ENCODE measurements at regions not wholly inside any gene's neighbourhood (a gene's known extent, or its start where the extent isn't known, plus 50 kb on each side); places are given as distances from the start of the nearest gene placed in this dataset.
A peak's percentile ranks its signal among the peaks of the same experiment; 100 is the strongest.

DNA sequence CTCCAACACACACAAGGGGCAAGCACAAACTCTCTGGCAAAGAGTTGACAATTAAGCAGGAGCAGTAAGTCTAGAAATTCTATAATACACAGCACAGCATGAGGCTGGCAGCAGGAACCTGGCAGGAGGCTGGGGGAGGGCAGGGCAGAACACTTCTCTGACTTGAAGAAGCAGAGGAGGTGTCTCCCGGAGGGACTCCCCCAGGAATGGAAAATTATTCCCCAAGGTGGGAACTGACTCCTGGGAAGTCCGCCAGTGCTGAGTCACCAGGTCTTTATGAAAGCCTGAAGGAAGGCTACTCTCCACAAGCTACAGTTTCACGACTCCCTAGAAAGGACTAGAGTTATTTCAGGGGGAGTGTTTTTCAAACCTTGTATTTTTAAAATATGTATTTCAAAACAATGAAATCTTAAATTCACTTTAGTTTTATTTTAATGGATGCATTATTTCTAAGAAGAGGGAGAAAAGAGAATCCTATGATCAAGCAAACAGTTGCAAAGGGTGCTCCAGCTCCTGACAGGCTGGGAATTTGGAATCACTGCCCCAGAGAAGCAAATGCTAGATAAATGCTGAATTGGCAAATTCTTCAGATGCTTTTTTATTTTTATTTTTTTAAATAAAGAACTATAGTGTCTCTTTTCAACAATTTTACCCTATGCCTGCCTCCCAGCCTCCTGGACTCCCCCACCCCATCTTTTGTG, 192.8 kb downstream of the LY86 start:
- no peaks in the 10 kb centered on the region for H3K36me3 ChIP-seq
- no peak overlapping the region for H3K4me3 ChIP-seq
- peak; percentile 61 to 75 for DNase-seq
- H3K9me3 ChIP-seq = no peaks in the 10 kb centered on the region
- no peak overlapping the region for H3K27ac ChIP-seq
- peaks cover 0 to 5% of the 10 kb centered on the region in 2 donors for H3K4me1 ChIP-seq
- intact Hi-C loops (cut with DNase I; ENCODE audit: low total_unique reads) = no loop called here
- no peaks in the 10 kb centered on the region for H3K27me3 ChIP-seq
- TF ChIP-seq POLR2A (IDR thresholded peaks at IDR 0.05) = no peak
- TF ChIP-seq, protein P1, sequence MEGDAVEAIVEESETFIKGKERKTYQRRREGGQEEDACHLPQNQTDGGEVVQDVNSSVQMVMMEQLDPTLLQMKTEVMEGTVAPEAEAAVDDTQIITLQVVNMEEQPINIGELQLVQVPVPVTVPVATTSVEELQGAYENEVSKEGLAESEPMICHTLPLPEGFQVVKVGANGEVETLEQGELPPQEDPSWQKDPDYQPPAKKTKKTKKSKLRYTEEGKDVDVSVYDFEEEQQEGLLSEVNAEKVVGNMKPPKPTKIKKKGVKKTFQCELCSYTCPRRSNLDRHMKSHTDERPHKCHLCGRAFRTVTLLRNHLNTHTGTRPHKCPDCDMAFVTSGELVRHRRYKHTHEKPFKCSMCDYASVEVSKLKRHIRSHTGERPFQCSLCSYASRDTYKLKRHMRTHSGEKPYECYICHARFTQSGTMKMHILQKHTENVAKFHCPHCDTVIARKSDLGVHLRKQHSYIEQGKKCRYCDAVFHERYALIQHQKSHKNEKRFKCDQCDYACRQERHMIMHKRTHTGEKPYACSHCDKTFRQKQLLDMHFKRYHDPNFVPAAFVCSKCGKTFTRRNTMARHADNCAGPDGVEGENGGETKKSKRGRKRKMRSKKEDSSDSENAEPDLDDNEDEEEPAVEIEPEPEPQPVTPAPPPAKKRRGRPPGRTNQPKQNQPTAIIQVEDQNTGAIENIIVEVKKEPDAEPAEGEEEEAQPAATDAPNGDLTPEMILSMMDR (IDR thresholded peaks at IDR 0.05) = no peak

DNA sequence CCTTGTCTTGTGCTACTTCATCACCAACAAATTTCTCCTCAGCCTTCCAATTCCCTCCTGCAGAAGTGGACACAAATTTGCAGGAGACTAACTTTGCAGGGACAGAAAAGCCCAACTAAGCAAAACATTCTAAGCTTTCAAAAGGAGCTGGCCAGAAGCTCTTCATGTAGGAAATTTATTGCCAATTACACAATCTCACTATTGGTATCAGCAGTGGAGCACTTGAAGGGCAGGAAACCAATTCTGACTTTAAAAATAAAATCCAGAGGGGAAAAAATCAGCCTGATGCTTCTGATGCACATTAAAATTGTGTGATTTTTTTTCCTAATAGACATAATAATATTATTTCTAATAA, 193.3 kb downstream of the LY86 start:
- Histone ChIP-seq H3K4me3 (no peak overlapping the region), H3K4me1 (peaks cover 0 to 5% of the 10 kb centered on the region in 2 donors), H3K36me3 (no peaks in the 10 kb centered on the region), H3K27me3 (no peaks in the 10 kb centered on the region), H3K27ac (no peak overlapping the region), H3K9me3 (no peaks in the 10 kb centered on the region)
- TF ChIP-seq POLR2A (IDR thresholded peaks at IDR 0.05) = no peak
- TF ChIP-seq, protein P1 (IDR thresholded peaks at IDR 0.05) = no peak
- intact Hi-C loops (cut with DNase I; ENCODE audit: low total_unique reads) = no loop called here
- DNase-seq = no peak

DNA sequence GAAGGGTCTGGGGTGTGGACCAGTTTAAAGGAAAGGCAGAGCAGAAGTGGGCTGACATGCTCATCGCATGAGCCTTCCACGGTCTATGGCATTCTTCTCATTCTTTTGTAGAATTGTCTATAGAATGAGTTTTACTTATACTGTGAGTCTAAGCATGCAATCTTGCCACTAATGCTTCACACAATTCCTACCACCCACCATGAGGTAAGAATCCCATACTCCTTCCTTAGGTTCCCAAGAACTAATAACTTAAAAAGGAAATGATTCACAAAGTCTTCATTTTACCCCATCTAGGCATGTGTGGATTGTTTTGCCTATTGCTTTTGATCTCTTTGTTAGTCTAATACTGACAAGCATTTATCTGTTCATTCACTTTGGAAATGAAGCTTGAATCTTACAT, 195.2 kb downstream of the LY86 start:
- H3K36me3 ChIP-seq = no peaks in the 10 kb centered on the region
- intact Hi-C loops (cut with DNase I; ENCODE audit: low total_unique reads) = no loop called here
- peaks cover 0 to 5% of the 10 kb centered on the region in 2 donors for H3K4me1 ChIP-seq
- no peaks in the 10 kb centered on the region for H3K27me3 ChIP-seq
- TF ChIP-seq, protein P1 (IDR thresholded peaks at IDR 0.05) = no peak
- TF ChIP-seq POLR2A (IDR thresholded peaks at IDR 0.05) = no peak
- no peak overlapping the region for H3K4me3 ChIP-seq
- no peaks in the 10 kb centered on the region for H3K9me3 ChIP-seq
- no peak for DNase-seq
- H3K27ac ChIP-seq = no peak overlapping the region

GRCh38 chr6:6784514-6785162, 196.1 kb downstream of the LY86 start:
- DNase-seq = no peak
- Histone ChIP-seq H3K4me3 (no peak overlapping the region), H3K4me1 (peaks cover 0 to 5% of the 10 kb centered on the region in 2 donors), H3K9me3 (no peaks in the 10 kb centered on the region), H3K36me3 (no peaks in the 10 kb centered on the region), H3K27ac (no peak overlapping the region), H3K27me3 (no peaks in the 10 kb centered on the region)
- TF ChIP-seq, protein P1 (IDR thresholded peaks at IDR 0.05) = no peak
- no peak for TF ChIP-seq POLR2A (IDR thresholded peaks at IDR 0.05)
- intact Hi-C loops (cut with DNase I; ENCODE audit: low total_unique reads) = no loop called here

GRCh38 chr6:6785163-6785521, 196.6 kb downstream of the LY86 start:
- Histone ChIP-seq H3K27me3 (no peaks in the 10 kb centered on the region), H3K4me3 (no peak overlapping the region), H3K9me3 (no peaks in the 10 kb centered on the region), H3K4me1 (peaks cover 0 to 5% of the 10 kb centered on the region in 2 donors), H3K27ac (no peak overlapping the region), H3K36me3 (no peaks in the 10 kb centered on the region)
- TF ChIP-seq, protein P1 (IDR thresholded peaks at IDR 0.05) = no peak
- TF ChIP-seq POLR2A (IDR thresholded peaks at IDR 0.05) = no peak
- intact Hi-C loops (cut with DNase I; ENCODE audit: low total_unique reads) = no loop called here
- DNase-seq = no peak

Measured in uterus (tissue), 3 donors.